ENCODE measurements at regions not wholly inside any gene's neighbourhood (a gene's known extent, or its start where the extent isn't known, plus 50 kb on each side); places are given as distances from the start of the nearest gene placed in this dataset.

DNA sequence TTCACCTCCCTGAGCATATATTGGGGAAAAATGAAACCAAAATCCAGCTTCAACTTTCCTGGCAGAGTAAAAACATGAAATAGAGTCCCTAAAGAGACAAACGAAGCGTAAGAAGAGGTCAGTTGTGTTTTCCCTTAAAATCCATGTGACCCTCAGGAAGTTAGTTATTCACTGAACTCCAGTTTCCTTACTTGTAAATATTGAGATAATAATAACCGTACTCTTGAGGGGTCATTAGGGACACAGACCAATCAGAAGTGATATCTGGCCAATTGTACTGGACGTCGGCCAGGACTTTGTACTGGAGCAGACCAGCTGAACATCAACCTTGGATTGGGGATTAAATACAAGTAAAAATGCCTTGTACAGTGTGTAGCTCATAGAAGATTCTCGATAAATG, 167.0 kb downstream of the GATA3 start:
- H3K4me3 ChIP-seq (ENCODE audit: low read length), result no peak overlapping the region
- H3K27me3 ChIP-seq (ENCODE audit: insufficient read depth, low read length, poor library complexity), result no peaks in the 10 kb centered on the region
- H3K56ac ChIP-seq (ENCODE audit: low read length), result no peak overlapping the region
- WGBS (ENCODE audit: extremely low coverage, insufficient coverage, low lambda C conversion rate), result no CpG with 5 or more reads among the region's 6 CpGs
- H3K4me2 ChIP-seq (ENCODE audit: low read length), result no peak overlapping the region
- H3K79me2 ChIP-seq (ENCODE audit: control insufficient read depth, insufficient read depth, low read length), result no peaks in the 10 kb centered on the region
- H3K4me1 ChIP-seq (ENCODE audit: control insufficient read depth, low read depth, low read length), result no peaks in the 10 kb centered on the region
- H3K18ac ChIP-seq (ENCODE audit: low read length), result no peak overlapping the region
- H3K9ac ChIP-seq (ENCODE audit: low read length), result no peak overlapping the region
- H3K4ac ChIP-seq (ENCODE audit: low read depth, low read length), result no peak overlapping the region
- no peak overlapping the region for H3K23ac ChIP-seq (ENCODE audit: low read length)
- no peak overlapping the region for H2AK5ac ChIP-seq (ENCODE audit: low read length)
- no peaks in the 10 kb centered on the region for H3K36me3 ChIP-seq (ENCODE audit: control insufficient read depth, insufficient read depth, low read length)
- no peak overlapping the region for H4K8ac ChIP-seq (ENCODE audit: low read depth, low read length)
- no peak overlapping the region for H2BK15ac ChIP-seq (replicated peaks; ENCODE audit: low read depth)
- H2BK5ac ChIP-seq (ENCODE audit: low read length), result no peak overlapping the region
- H4K5ac ChIP-seq (ENCODE audit: low read length), result no peak overlapping the region
- H3K27ac ChIP-seq (ENCODE audit: low read depth, low read length), result no peak overlapping the region
- DNase-seq, result no peak
- no peaks in the 10 kb centered on the region for H3K79me1 ChIP-seq (ENCODE audit: low read length)
- no peak overlapping the region for H2BK120ac ChIP-seq (ENCODE audit: low read depth, low read length)

DNA sequence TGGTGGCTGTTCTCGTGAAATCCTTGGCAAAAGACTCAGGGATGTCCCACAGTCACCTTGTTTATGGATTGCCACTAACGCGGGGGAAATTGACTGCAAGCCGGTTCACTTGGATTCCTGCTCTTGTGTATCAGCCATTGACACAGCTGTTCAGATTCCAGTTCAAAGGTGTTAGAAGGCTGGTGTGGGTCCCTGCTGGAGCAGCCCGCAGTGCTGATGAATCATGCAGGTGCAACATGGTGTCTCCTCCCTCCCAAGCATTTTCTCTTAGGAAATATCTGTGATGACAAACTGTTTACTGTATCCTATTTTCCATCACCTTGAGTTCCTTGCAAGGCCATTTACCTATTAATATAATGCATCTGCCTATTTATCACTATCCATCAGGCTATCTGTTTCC, 170.1 kb downstream of the GATA3 start:
- Histone ChIP-seq H3K27me3 (ENCODE audit: insufficient read depth, low read length, poor library complexity) (no peaks in the 10 kb centered on the region), H2BK15ac (replicated peaks; ENCODE audit: low read depth) (no peak overlapping the region), H3K4me2 (ENCODE audit: low read length) (no peak overlapping the region), H3K36me3 (ENCODE audit: control insufficient read depth, insufficient read depth, low read length) (no peaks in the 10 kb centered on the region), H3K79me2 (ENCODE audit: control insufficient read depth, insufficient read depth, low read length) (no peaks in the 10 kb centered on the region), H2AK5ac (ENCODE audit: low read length) (no peak overlapping the region), H3K79me1 (ENCODE audit: low read length) (no peaks in the 10 kb centered on the region), H3K9ac (ENCODE audit: low read length) (no peak overlapping the region), H3K23ac (ENCODE audit: low read length) (no peak overlapping the region), H4K5ac (ENCODE audit: low read length) (no peak overlapping the region), H3K4ac (ENCODE audit: low read depth, low read length) (no peak overlapping the region), H3K56ac (ENCODE audit: low read length) (no peak overlapping the region), H2BK120ac (ENCODE audit: low read depth, low read length) (no peak overlapping the region), H3K18ac (ENCODE audit: low read length) (no peak overlapping the region), H3K27ac (ENCODE audit: low read depth, low read length) (no peak overlapping the region), H3K4me1 (ENCODE audit: control insufficient read depth, low read depth, low read length) (no peaks in the 10 kb centered on the region), H2BK5ac (ENCODE audit: low read length) (no peak overlapping the region), H4K8ac (ENCODE audit: low read depth, low read length) (no peak overlapping the region), H3K4me3 (ENCODE audit: low read length) (no peak overlapping the region)
- DNase-seq, result no peak
- WGBS (ENCODE audit: extremely low coverage, insufficient coverage, low lambda C conversion rate), result no CpG with 5 or more reads among the region's 5 CpGs

DNA sequence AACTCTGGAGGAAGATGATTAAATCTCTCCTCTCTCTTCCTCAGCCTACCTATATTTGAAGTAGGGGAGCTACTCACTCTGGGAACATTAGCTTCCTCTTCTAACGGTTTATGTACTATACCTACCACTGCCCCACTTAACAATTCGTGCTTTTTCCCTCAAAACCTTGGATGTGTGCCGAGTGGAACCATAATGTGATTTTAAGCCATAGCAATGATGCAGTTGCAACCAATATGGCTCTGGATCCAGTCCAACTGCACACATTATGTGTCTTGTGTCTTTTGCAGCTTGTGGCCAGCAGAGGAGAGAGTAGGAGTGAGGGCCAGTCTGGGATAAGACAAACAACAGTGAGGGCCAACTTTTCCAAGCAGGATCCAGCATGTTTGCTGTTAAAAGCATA, 170.7 kb downstream of the GATA3 start:
- Histone ChIP-seq H3K79me1 (ENCODE audit: low read length) (no peaks in the 10 kb centered on the region), H4K5ac (ENCODE audit: low read length) (no peak overlapping the region), H3K23ac (ENCODE audit: low read length) (no peak overlapping the region), H3K4me1 (ENCODE audit: control insufficient read depth, low read depth, low read length) (no peaks in the 10 kb centered on the region), H2BK15ac (replicated peaks; ENCODE audit: low read depth) (no peak overlapping the region), H3K9ac (ENCODE audit: low read length) (no peak overlapping the region), H3K18ac (ENCODE audit: low read length) (no peak overlapping the region), H3K56ac (ENCODE audit: low read length) (no peak overlapping the region), H3K36me3 (ENCODE audit: control insufficient read depth, insufficient read depth, low read length) (no peaks in the 10 kb centered on the region), H4K8ac (ENCODE audit: low read depth, low read length) (no peak overlapping the region), H2BK5ac (ENCODE audit: low read length) (no peak overlapping the region), H3K4me2 (ENCODE audit: low read length) (no peak overlapping the region), H3K4ac (ENCODE audit: low read depth, low read length) (no peak overlapping the region), H3K27me3 (ENCODE audit: insufficient read depth, low read length, poor library complexity) (no peaks in the 10 kb centered on the region), H2BK120ac (ENCODE audit: low read depth, low read length) (no peak overlapping the region), H3K79me2 (ENCODE audit: control insufficient read depth, insufficient read depth, low read length) (no peaks in the 10 kb centered on the region), H3K4me3 (ENCODE audit: low read length) (no peak overlapping the region), H2AK5ac (ENCODE audit: low read length) (no peak overlapping the region), H3K27ac (ENCODE audit: low read depth, low read length) (no peak overlapping the region)
- no CpG with 5 or more reads among the region's 3 CpGs for WGBS (ENCODE audit: extremely low coverage, insufficient coverage, low lambda C conversion rate)
- DNase-seq, result no peak

DNA sequence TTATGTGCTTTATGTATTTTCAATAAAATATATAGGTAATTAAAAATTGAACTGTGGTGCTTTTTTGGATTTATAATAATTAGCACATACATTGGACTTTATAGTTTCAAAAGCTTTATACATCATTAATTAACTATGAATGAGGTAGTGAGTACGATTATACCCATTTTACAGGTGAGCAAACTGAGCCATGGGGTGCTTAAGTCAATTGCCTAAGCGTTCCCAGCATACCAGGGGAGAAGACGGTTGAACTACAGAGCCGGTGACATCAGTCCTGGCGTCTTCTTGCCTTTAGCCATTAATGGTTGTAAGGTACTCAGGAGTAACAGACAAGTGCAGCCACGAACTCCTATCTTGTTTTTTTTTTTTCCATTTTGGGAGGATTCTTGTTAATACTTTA, 172.8 kb downstream of the GATA3 start:
- no peaks in the 10 kb centered on the region for H3K79me1 ChIP-seq (ENCODE audit: low read length)
- no peak overlapping the region for H3K9ac ChIP-seq (ENCODE audit: low read length)
- WGBS (ENCODE audit: extremely low coverage, insufficient coverage, low lambda C conversion rate), result no CpG with 5 or more reads among the region's 6 CpGs

DNA sequence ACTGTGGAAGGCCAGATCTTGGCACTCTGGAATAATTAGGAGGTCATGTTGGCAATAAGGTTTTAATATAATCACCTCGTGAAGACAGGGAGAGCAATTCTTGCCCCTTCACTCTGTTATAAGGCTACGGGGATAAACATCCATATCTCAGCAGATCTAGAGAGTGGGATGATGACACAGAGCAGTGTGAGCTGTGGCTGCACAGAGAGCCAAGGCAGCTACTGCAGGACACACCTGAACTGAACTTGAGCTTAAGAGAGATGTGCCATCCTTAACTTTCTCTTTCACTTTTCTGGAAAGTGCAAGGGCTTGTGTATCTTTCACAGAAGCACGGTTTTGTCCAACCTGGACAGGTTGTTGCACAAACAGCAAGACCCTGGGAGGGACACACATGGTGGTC, 174.7 kb downstream of the GATA3 start:
- Histone ChIP-seq H3K18ac (ENCODE audit: low read length) (no peak overlapping the region), H2BK120ac (ENCODE audit: low read depth, low read length) (no peak overlapping the region), H4K8ac (ENCODE audit: low read depth, low read length) (no peak overlapping the region), H3K79me1 (ENCODE audit: low read length) (no peaks in the 10 kb centered on the region), H3K56ac (ENCODE audit: low read length) (no peak overlapping the region), H2BK5ac (ENCODE audit: low read length) (no peak overlapping the region), H3K27me3 (ENCODE audit: insufficient read depth, low read length, poor library complexity) (no peaks in the 10 kb centered on the region), H3K36me3 (ENCODE audit: control insufficient read depth, insufficient read depth, low read length) (no peaks in the 10 kb centered on the region), H3K4ac (ENCODE audit: low read depth, low read length) (no peak overlapping the region), H4K5ac (ENCODE audit: low read length) (no peak overlapping the region), H3K9ac (ENCODE audit: low read length) (no peak overlapping the region), H3K4me3 (ENCODE audit: low read length) (no peak overlapping the region), H3K27ac (ENCODE audit: low read depth, low read length) (no peak overlapping the region), H3K23ac (ENCODE audit: low read length) (no peak overlapping the region), H2AK5ac (ENCODE audit: low read length) (no peak overlapping the region), H3K79me2 (ENCODE audit: control insufficient read depth, insufficient read depth, low read length) (no peaks in the 10 kb centered on the region), H3K4me2 (ENCODE audit: low read length) (no peak overlapping the region), H3K4me1 (ENCODE audit: control insufficient read depth, low read depth, low read length) (no peaks in the 10 kb centered on the region), H2BK15ac (replicated peaks; ENCODE audit: low read depth) (no peak overlapping the region)
- WGBS (ENCODE audit: extremely low coverage, insufficient coverage, low lambda C conversion rate), result no CpG with 5 or more reads among the region's 3 CpGs
- DNase-seq, result no peak

More for the DNA sequence above, 172.8 kb downstream of the GATA3 start:
- Histone ChIP-seq H4K5ac (ENCODE audit: low read length) (no peak overlapping the region), H3K18ac (ENCODE audit: low read length) (no peak overlapping the region), H3K4me1 (ENCODE audit: control insufficient read depth, low read depth, low read length) (no peaks in the 10 kb centered on the region), H3K27me3 (ENCODE audit: insufficient read depth, low read length, poor library complexity) (no peaks in the 10 kb centered on the region), H4K8ac (ENCODE audit: low read depth, low read length) (no peak overlapping the region), H3K27ac (ENCODE audit: low read depth, low read length) (no peak overlapping the region), H2AK5ac (ENCODE audit: low read length) (no peak overlapping the region), H3K79me2 (ENCODE audit: control insufficient read depth, insufficient read depth, low read length) (no peaks in the 10 kb centered on the region), H3K4me3 (ENCODE audit: low read length) (no peak overlapping the region), H3K36me3 (ENCODE audit: control insufficient read depth, insufficient read depth, low read length) (no peaks in the 10 kb centered on the region), H2BK5ac (ENCODE audit: low read length) (no peak overlapping the region), H3K4me2 (ENCODE audit: low read length) (no peak overlapping the region), H2BK120ac (ENCODE audit: low read depth, low read length) (no peak overlapping the region), H3K56ac (ENCODE audit: low read length) (no peak overlapping the region), H3K4ac (ENCODE audit: low read depth, low read length) (no peak overlapping the region), H2BK15ac (replicated peaks; ENCODE audit: low read depth) (no peak overlapping the region), H3K23ac (ENCODE audit: low read length) (no peak overlapping the region)
- DNase-seq, result no peak

DNA sequence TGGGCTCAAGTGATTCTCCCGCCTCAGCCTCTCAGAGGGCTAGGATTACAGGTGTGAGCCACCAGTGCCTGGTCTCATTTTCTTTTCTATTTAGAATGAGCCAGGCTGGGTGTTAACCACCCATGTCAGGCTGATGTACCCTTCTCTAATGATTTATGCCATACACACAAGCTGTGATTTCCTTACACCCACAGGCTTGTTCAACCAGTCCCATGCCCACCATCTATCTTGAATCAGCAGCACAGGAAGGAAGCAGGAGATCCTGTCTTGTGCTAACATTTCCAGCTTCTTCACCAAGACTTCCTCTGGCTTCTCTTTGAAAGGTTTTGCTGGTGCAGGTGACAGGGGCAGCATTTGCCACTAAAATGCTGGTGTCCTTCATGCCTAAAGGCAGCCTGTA, 176.4 kb downstream of the GATA3 start:
- H2BK5ac ChIP-seq (ENCODE audit: low read length), result no peak overlapping the region
- H3K27ac ChIP-seq (ENCODE audit: low read depth, low read length), result no peak overlapping the region
- no CpG with 5 or more reads among the region's 1 CpG for WGBS (ENCODE audit: extremely low coverage, insufficient coverage, low lambda C conversion rate)
- H2BK15ac ChIP-seq (replicated peaks; ENCODE audit: low read depth), result no peak overlapping the region
- H3K79me1 ChIP-seq (ENCODE audit: low read length), result no peaks in the 10 kb centered on the region
- no peak overlapping the region for H4K5ac ChIP-seq (ENCODE audit: low read length)
- H3K36me3 ChIP-seq (ENCODE audit: control insufficient read depth, insufficient read depth, low read length), result no peaks in the 10 kb centered on the region
- H3K18ac ChIP-seq (ENCODE audit: low read length), result no peak overlapping the region
- H3K4me1 ChIP-seq (ENCODE audit: control insufficient read depth, low read depth, low read length), result no peaks in the 10 kb centered on the region
- no peak overlapping the region for H3K4me2 ChIP-seq (ENCODE audit: low read length)
- no peak overlapping the region for H2AK5ac ChIP-seq (ENCODE audit: low read length)
- no peak overlapping the region for H4K8ac ChIP-seq (ENCODE audit: low read depth, low read length)
- H3K27me3 ChIP-seq (ENCODE audit: insufficient read depth, low read length, poor library complexity), result no peaks in the 10 kb centered on the region
- no peak overlapping the region for H3K4me3 ChIP-seq (ENCODE audit: low read length)
- DNase-seq, result no peak
- H2BK120ac ChIP-seq (ENCODE audit: low read depth, low read length), result no peak overlapping the region
- H3K56ac ChIP-seq (ENCODE audit: low read length), result no peak overlapping the region
- no peak overlapping the region for H3K9ac ChIP-seq (ENCODE audit: low read length)
- no peak overlapping the region for H3K4ac ChIP-seq (ENCODE audit: low read depth, low read length)
- no peak overlapping the region for H3K23ac ChIP-seq (ENCODE audit: low read length)
- H3K79me2 ChIP-seq (ENCODE audit: control insufficient read depth, insufficient read depth, low read length), result no peaks in the 10 kb centered on the region

All from mesendoderm (in vitro differentiated cells).